BJ (cell line): ENCODE measurements at regions not wholly inside any gene's neighbourhood (a gene's known extent, or its start where the extent isn't known, plus 50 kb on each side); places are given as distances from the start of the nearest gene placed in this dataset.

Experiments
- CTCF ChIA-PET: fragments of 350-600 bp; formaldehyde crosslinking; extraction: SDS; loops from one replicate; lab custom pipeline; 2021; ENCODE audit warnings: antibody characterized with exemption, inconsistent platforms; lab: Yijun Ruan, JAX
- POLR2A ChIA-PET: fragments of 300-600 bp; sonication (Branson Sonifier 250); formaldehyde crosslinking; extraction: SDS; loops from one replicate; lab custom pipeline; 2021; ENCODE audit warnings: antibody characterized with exemption; lab: Charles Lee
- DNase-seq: peaks from one replicate; pipeline ENCODE4 v3.0.0-alpha.2; 2011; ENCODE audit warnings: low read depth
- H3K27me3 ChIP-seq: 2 replicates; pipeline ENCODE4 v1.6.0; 2011; ENCODE audit warnings: low read length; ENCODE audit not compliant: control insufficient read depth, insufficient read depth
- H3K36me3 ChIP-seq: 2 replicates; pipeline ENCODE4 v1.5.1; 2011; ENCODE audit warnings: low read length; ENCODE audit not compliant: control insufficient read depth, insufficient read depth
- H3K4me3 ChIP-seq: 2 replicates; pipeline ENCODE4 v1.5.1; 2011; ENCODE audit warnings: low read depth, mild to moderate bottlenecking, control low read depth, low read length
- TF ChIP-seq, protein P1 (sequence below): IDR thresholded peaks from 2 replicates; pipeline ENCODE4 v1.5.1; 2011; ENCODE audit warnings: low read depth, mild to moderate bottlenecking, control low read depth, inconsistent platforms, low read length, moderate library complexity; ENCODE audit not compliant: insufficient read depth

DNA sequence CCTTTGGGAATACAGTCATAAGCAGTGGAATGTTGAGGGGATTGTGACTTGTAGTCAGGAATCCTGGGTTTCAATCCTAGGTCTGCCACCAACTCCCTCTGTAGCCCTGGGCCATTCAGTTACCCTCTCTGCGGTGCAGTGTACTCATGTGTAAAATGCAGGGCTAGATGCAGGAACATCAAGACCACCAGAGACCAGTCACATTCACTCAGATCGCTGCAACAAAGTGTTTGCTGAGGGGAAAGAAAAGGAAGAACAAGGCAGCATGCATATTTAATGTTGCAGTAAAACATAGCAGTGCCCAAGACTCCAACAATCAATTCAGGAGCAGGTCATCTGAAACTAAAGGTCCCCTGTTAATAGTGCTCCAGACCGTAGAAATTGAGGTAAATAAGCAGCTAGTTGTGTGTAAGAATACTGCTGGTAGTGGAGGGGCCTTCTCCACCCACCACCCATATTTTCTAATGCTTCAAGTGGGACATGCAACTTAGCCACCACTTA, 410.7 kb downstream of the OMA1 start:
- H3K4me3 ChIP-seq: no peak overlapping the region
- DNase-seq: no peak
- no peaks in the 10 kb centered on the region for H3K36me3 ChIP-seq
- TF ChIP-seq, protein P1, sequence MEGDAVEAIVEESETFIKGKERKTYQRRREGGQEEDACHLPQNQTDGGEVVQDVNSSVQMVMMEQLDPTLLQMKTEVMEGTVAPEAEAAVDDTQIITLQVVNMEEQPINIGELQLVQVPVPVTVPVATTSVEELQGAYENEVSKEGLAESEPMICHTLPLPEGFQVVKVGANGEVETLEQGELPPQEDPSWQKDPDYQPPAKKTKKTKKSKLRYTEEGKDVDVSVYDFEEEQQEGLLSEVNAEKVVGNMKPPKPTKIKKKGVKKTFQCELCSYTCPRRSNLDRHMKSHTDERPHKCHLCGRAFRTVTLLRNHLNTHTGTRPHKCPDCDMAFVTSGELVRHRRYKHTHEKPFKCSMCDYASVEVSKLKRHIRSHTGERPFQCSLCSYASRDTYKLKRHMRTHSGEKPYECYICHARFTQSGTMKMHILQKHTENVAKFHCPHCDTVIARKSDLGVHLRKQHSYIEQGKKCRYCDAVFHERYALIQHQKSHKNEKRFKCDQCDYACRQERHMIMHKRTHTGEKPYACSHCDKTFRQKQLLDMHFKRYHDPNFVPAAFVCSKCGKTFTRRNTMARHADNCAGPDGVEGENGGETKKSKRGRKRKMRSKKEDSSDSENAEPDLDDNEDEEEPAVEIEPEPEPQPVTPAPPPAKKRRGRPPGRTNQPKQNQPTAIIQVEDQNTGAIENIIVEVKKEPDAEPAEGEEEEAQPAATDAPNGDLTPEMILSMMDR: no peak
- ChIA-PET POLR2A (no interaction called here), CTCF (no interaction called here)
- no peaks in the 10 kb centered on the region for H3K27me3 ChIP-seq

DNA sequence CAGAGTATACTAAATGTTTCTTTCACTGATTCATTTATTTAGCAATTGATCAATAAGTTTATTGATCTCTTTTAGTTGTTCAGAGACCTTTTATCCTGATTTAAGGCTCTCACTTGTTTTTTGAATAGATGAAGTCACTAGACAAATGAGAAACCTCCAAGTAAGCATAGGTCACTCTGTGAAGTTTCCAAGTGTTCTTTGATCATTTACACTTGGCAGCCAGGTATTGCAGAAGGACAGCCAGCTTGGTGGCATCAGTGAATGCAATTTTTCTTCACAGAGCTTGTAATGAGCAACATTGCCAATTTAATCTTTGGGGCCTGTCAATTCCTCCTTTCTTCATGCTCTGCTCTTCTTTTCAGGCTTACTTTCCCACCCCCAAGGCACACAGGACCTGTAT, 413.0 kb downstream of the OMA1 start:
- no peak for DNase-seq
- ChIA-PET CTCF (interaction anchor here (0.6 kb wide), 1 partner anchor 30 kb away, joined by 3 read pairs; no protein-coding TSS in a partner anchor), POLR2A (no interaction called here)
- Histone ChIP-seq H3K27me3 (no peaks in the 10 kb centered on the region), H3K4me3 (no peak overlapping the region), H3K36me3 (no peaks in the 10 kb centered on the region)
- TF ChIP-seq, protein P1: no peak

DNA sequence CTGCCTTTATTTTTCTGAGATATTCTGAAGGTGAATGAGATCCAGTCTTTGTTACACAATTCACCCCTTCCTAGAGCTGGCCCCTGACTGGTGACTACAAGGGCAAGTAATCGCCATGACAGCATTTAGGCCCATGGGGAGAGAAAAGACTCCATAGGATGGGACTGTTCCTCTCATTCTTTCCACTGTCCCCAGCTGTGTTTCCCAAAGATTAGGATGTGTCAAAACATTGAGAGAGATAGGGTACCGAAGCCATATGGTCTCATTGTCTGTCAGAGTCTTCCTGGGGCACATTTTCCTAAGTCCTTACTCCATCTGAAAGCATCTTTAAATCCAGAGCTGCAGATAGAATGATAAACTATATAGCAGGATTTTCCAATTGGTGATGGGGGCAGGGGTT, 423.5 kb downstream of the OMA1 start:
- H3K36me3 ChIP-seq: no peaks in the 10 kb centered on the region
- H3K27me3 ChIP-seq: no peaks in the 10 kb centered on the region
- no peak for DNase-seq
- H3K4me3 ChIP-seq: no peak overlapping the region
- POLR2A ChIA-PET: no interaction called here
- CTCF ChIA-PET: no interaction called here
- TF ChIP-seq, protein P1: no peak

DNA sequence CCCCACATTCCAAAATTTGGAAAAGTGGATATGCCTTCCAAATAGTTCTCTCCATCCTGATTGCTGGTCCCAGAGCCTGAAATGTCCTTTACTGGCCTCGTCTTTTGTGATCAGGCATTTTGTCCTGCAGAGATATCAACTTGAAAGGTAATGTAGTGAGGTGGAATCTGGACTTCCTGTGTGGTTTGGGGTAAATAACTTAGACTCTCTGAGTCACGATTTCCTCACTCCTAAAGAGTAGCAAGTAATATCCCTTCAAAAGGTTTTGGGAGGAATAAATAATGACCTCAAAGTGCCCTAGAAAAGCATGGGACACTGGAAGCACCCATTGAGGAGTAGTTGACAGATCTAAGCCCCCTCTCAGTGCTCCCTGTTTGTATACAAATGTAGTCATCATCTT, 426.6 kb downstream of the OMA1 start:
- no peak for DNase-seq
- H3K27me3 ChIP-seq: no peaks in the 10 kb centered on the region
- POLR2A ChIA-PET: no interaction called here
- TF ChIP-seq, protein P1: no peak
- H3K4me3 ChIP-seq: no peak overlapping the region
- no peaks in the 10 kb centered on the region for H3K36me3 ChIP-seq
- CTCF ChIA-PET: interaction anchor here (1.1 kb wide), 1 partner anchor 33 kb away, joined by 4 read pairs; no protein-coding TSS in a partner anchor

DNA sequence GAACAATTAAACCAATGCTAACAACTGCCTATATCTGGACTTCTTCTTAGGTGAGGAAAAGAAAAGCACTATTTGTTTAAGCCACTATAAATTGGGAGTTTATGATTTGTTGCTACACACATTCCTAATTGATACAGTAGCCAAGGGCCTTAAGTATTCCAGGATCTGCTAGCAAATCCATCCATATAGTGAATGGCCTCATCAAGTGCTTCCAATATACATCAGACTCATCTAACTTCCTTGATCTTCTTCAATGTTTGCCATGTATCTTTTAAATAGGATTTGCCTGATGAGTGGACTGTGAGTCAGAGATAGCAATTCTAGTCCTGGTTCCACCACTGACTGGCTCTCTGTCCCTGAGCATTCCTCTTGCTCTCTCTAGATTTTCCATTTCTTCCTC, 430.2 kb downstream of the OMA1 start:
- POLR2A ChIA-PET: no interaction called here
- CTCF ChIA-PET: no interaction called here
- H3K36me3 ChIP-seq: no peaks in the 10 kb centered on the region

More for the DNA sequence above, 430.2 kb downstream of the OMA1 start:
- Histone ChIP-seq H3K27me3 (no peaks in the 10 kb centered on the region), H3K4me3 (no peak overlapping the region)
- TF ChIP-seq, protein P1: no peak
- DNase-seq: no peak
